OCI-M1 (cell line): ENCODE measurements at regions not wholly inside any gene's neighbourhood (a gene's known extent, or its start where the extent isn't known, plus 50 kb on each side); places are given as distances from the start of the nearest gene placed in this dataset.
"Not testable (repeated sequence)": the region's sequence is repeated elsewhere in the genome, so short reads cannot be mapped to it uniquely, and the experiment has no call there.

Experiments used
- DNase-seq: peaks from one replicate; lab custom pipeline; 2025; lab: John Stamatoyannopoulos, UW

GRCh38 chr10:100664316-100665149, 80.8 kb upstream of the PAX2 start:
- no peak for DNase-seq

GRCh38 chr10:100666634-100667033, 78.7 kb upstream of the PAX2 start:
- DNase-seq = not testable (repeated sequence)

GRCh38 chr10:100669616-100670015, 75.8 kb upstream of the PAX2 start:
- no peak for DNase-seq

DNA sequence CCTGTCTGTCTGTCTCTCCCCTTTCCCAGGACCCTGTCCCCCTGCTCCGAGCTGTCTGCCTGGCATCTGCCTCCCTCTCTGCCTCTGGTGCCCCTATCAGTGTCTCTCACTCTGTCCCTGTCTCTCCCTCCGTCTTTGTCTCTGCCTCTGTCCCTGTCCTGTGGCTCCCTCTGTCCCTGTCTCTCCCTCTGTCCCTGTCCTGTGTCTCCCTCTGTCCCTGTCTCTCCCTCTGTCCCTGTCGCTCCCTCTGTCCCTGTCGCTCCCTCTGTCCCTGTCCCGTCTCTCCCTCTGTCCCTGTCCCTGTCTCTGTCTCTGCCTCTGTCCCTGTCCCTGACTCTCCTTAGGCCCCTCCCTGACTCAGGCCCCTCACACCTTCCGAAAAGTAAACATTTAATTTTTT, 75.0 kb upstream of the PAX2 start:
- peak; percentile 37 for DNase-seq

- peak; percentile 72 for DNase-seq
Measured at GRCh38 chr10:100670828-100671479, 74.4 kb upstream of the PAX2 start.

DNA sequence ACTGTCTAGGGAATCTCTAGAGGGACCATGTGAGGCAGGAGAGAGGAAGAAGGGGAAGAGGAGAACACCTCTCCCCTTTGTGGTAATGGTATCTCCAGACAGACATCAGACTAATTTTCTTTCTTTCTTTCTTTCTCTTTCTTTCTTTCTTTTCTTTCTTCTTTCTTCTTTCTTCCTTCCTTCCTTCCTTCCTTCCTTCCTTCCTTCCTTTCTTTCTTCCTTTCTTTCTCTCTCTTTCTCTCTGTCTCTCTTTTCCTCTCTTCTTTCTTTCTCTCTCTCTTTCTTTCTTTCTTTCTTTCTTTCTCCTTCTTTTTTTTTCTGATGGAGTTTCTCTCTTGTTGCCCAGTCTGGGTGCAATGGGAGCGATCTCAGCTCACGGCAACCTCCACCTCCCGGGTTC, 73.2 kb upstream of the PAX2 start:
- DNase-seq = no peak

GRCh38 chr10:100677290-100677945, 68.0 kb upstream of the PAX2 start:
- no peak for DNase-seq

GRCh38 chr10:100679327-100679726, 66.1 kb upstream of the PAX2 start:
- no peak for DNase-seq

DNA sequence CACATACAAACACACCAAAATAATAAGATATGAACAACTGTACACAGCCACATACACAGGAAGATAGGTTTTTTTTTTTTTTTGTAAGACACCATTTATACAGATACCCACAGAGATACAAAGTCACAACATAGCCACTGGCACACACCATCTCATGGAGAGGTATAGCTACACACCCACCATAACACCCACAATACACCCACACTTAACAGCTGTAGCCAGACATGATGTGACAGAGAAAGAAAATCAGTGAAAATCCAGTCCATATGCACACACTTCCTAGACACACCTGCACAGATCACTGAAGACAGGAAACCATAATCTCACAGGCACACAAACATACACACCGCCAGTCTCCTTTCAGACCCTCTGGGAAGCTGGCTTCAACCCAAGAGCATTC, 62.4 kb upstream of the PAX2 start:
- no peak for DNase-seq

GRCh38 chr10:100683545-100684300, 61.7 kb upstream of the PAX2 start:
- no peak for DNase-seq

DNA sequence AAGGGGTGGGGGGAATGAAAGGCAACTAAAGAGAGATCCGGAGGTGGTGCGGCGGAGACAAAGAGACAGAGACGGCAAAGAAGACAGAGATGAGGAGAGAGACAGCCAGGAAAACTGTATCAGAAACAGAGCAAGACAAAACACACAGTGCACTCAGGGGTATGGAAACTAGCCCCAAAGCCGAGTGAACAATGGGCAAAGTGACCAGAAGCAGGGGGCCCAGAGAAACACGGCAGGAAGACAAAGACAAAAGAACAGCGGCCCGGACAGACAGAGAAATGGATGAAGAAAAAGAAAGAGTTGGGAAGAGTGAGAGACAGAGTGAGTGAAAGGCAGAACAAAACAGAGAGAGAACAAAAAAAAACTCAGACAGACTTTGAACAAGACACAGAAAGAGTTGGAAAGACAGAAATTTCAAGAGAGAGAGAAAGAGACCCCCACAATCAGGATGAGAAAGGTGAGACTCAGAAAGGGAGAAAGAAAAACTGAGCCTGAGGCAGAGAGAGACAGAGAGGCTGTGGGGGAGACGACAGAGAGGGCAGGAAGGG, 60.6 kb upstream of the PAX2 start:
- no peak for DNase-seq

DNA sequence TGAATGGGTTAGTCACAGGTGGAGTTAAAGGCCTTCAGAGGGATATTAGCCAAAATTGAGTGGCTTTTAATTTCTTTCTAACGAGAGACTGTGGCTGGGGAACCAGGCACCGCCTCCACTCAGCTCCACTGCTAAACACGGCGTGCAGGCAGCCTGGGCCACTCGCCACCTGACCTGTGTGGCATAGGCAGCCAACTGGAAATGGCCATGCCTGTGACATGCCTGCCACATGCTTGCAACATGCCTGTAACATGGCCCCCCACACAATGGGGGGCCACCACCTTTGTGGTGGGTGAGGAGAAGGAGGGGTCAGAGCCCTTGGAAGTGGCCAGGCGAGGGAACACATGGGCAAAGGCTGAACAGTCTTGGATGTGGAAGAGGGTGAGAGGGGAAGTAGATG, 60.1 kb upstream of the PAX2 start:
- DNase-seq = no peak

GRCh38 chr10:100687143-100688003, 58.0 kb upstream of the PAX2 start:
- no peak for DNase-seq

GRCh38 chr10:100688201-100688600, 57.2 kb upstream of the PAX2 start:
- DNase-seq = no peak

GRCh38 chr10:100693821-100694220, 51.6 kb upstream of the PAX2 start:
- no peak for DNase-seq
